Aorta (tissue), 5 donors: ENCODE measurements at regions not wholly inside any gene's neighbourhood (a gene's known extent, or its start where the extent isn't known, plus 50 kb on each side); places are given as distances from the start of the nearest gene placed in this dataset.
"Not testable (repeated sequence)": the region's sequence is repeated elsewhere in the genome, so short reads cannot be mapped to it uniquely, and the experiment has no call there.

Experiments used
- ATAC-seq: fragments of 200-7000 bp; cut with Tn5 transposase; one replicate; pipeline ENCODE4 v1.9.1; 2022; ENCODE audit warnings: moderate library complexity; ENCODE audit not compliant: low FRiP score
- DNase-seq, 2 donors: peaks; one replicate each; pipeline ENCODE4 v3.0.0-alpha.2; 2020
- H3K27ac ChIP-seq, 2 donors: one replicate each; pipeline ENCODE4 v1.5.1; 2013; ENCODE audit warnings: low read length in 2 of 2, mild to moderate bottlenecking in 2 of 2, moderate library complexity in 2 of 2, control low read depth in 1 of 2, inconsistent platforms in 1 of 2, low read depth in 1 of 2
- H3K27me3 ChIP-seq, 2 donors: one replicate each; pipeline ENCODE4 v1.6.1; 2013; ENCODE audit warnings: control low read depth in 1 of 2, low read length in 1 of 2, mild to moderate bottlenecking in 1 of 2, moderate library complexity in 1 of 2; ENCODE audit not compliant: insufficient read depth in 2 of 2, control insufficient read depth in 1 of 2
- H3K36me3 ChIP-seq, 2 donors: one replicate each; pipeline ENCODE4 v1.6.1; 2013; ENCODE audit warnings: control low read depth in 1 of 2, low read length in 1 of 2, mild to moderate bottlenecking in 1 of 2; ENCODE audit not compliant: insufficient read depth in 2 of 2, control insufficient read depth in 1 of 2
- H3K4me1 ChIP-seq, 2 donors: one replicate each; pipeline ENCODE4 v1.6.1; 2013; ENCODE audit warnings: low read length in 2 of 2, control low read depth in 1 of 2, mild to moderate bottlenecking in 1 of 2, moderate library complexity in 1 of 2; ENCODE audit not compliant: insufficient read depth in 2 of 2, control insufficient read depth in 1 of 2
- H3K4me3 ChIP-seq, 2 donors: one replicate each; pipeline ENCODE4 v1.5.1; 2013; ENCODE audit warnings: low read length in 2 of 2, control low read depth in 1 of 2, mild to moderate bottlenecking in 1 of 2
- H3K9me3 ChIP-seq: one replicate; pipeline ENCODE4 v1.6.1; 2013; ENCODE audit warnings: mild to moderate bottlenecking, low read length; ENCODE audit not compliant: control insufficient read depth
- WGBS, 2 donors: extraction: QIAGEN DNeasy Blood & Tissue Kit; methylation state at CpG; one replicate each; pipeline ENCODE4 v1.1.7; 2013; 5-methylcytosine and 5-hydroxymethylcytosine counted together
- intact Hi-C, 2 donors: fragments of 100-400 bp; cut with DNase I; formaldehyde crosslinking; loops; one replicate each; pipeline versions ENCODE4 v1.14.2 to v1.15.0; 2022
- donor health status: healthy with polysubstance abuse.
- donor health status: Bipolar disorder and iron deficiency.
- donor health status: DM: no; HTN: no; CAD: no.
- donor health status: DM: no; HTN: no; CAD: no.
- donor health status: DM: yes; HTN: yes; CAD: no.

DNA sequence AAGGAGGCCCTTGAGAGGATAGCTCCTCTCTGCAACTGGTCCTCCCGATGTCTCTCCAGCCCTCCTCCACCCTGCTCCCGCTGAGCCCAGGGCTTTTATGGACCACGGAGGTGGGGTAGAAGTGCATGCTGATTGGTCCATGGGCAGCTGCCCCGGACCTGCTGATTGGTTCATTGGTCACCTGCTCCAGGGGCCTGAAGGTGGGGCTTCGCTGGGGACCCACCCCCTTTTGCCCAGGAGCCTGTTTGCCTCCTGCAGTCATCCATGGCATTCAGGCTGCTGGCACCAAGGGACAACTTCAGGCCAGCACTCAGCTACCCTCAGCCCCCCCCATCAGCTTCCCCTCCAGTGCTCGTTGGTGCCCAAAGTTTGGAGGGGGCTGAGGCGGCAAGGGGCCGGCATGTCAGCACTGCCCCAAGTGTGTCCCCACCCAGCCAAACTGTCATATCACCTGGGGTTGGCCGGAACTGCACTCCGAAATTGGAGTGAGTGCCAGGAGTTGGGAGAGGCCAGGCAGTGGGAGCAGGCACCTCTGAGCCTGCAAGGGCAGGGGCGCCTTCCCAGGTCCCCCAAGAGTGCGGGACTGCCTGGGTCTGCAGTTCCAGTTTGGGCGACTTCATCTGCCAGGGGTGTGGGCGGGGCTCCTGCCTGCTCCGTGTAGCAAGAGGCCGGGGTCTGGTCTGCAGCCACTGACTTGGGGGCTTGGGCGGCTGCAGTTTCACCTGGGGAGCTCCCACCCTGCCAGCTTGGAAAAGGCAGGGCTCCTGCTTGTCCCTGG, 288.9 kb downstream of the RDH14 start:
- Histone ChIP-seq H3K36me3 (no peaks in the 10 kb centered on the region), H3K4me1 (no peaks in the 10 kb centered on the region), H3K27ac (no peak overlapping the region), H3K4me3 (no peak overlapping the region), H3K9me3 (no peaks in the 10 kb centered on the region), H3K27me3 (no peaks in the 10 kb centered on the region)
- no peak for DNase-seq
- 93 to 95% methylated on average over 17 of the region's 17 CpGs for WGBS, 2 donors
- peak; percentile 7 for ATAC-seq
- intact Hi-C loops, result no loop called here

DNA sequence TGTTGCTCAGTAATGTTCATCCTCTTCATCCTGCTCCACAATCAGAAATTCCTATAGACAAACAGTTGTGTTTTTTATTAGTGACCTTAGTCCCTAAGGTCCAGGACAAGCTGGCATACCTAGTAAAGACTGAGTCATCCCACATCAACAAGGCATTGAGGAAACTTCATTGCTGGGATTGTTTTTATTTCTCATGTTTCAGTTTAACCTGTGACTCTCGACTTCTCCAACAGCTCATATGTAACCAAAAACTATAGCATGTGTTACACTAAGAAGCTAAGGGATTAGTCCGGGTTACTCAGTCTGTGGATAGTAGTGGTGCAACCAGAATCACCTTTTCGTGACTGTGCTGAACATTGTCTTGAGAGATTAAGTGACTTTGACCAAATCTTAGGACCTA, 292.1 kb downstream of the RDH14 start:
- no peak overlapping the region for H3K27ac ChIP-seq
- peaks cover 0 to 2% of the 10 kb centered on the region in 2 donors for H3K4me1 ChIP-seq
- H3K36me3 ChIP-seq, result no peaks in the 10 kb centered on the region
- H3K9me3 ChIP-seq, result no peaks in the 10 kb centered on the region
- no peaks in the 10 kb centered on the region for H3K27me3 ChIP-seq
- WGBS, 2 donors, result 73 to 74% methylated on average over 3 of the region's 3 CpGs
- intact Hi-C loops, result no loop called here
- ATAC-seq, result no peak
- no peak for DNase-seq
- no peak overlapping the region for H3K4me3 ChIP-seq

DNA sequence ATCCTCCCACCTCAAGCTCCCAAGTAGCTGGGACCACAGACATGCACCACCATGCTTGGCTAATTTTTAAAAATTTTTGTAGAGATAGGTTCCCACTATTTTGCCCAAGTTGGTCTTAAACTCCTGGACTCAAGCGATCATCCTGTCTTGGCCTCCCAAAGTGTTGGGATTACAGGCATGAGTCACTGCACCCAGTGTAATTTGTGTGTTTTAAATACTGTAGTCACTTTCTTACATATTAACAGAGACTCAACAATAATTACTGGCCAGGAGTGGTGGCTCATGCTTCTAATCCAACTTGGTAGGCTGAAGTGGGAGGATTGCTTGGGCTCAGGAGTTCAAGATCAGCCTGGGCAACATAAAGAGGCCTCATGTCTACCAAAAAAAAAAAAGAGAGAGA, 293.0 kb downstream of the RDH14 start:
- intact Hi-C loops, result no loop called here
- H3K36me3 ChIP-seq, result no peaks in the 10 kb centered on the region
- no peak overlapping the region for H3K4me3 ChIP-seq
- H3K4me1 ChIP-seq, result peaks cover 0 to 2% of the 10 kb centered on the region in 2 donors
- H3K27me3 ChIP-seq, result no peaks in the 10 kb centered on the region
- DNase-seq (no peak), ATAC-seq (no peak)
- no peak overlapping the region for H3K27ac ChIP-seq
- 61 to 62% methylated on average over 1 of the region's 1 CpG for WGBS, 2 donors
- no peaks in the 10 kb centered on the region for H3K9me3 ChIP-seq

DNA sequence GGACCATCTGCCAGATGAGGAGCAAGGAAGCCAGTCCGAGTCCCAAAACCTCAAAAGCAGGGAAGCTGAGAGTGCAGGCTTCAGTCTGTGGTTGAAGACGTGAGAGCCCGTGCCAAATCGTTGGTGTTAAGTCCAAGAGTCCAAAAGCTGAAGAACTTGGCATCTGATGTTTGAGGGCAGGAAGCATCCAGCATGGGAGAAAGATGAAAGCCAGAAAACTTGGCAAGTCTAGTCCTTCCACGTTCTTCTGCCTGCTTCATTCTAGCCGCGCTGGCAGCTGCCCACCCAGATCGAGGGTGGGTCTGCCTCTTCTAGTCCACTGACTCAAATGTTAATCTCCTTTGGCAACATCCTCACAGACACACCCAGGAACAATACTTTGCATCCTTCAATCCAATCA, 293.8 kb downstream of the RDH14 start:
- H3K27ac ChIP-seq, H3K27me3 ChIP-seq, H3K4me1 ChIP-seq, intact Hi-C loops, H3K36me3 ChIP-seq, ATAC-seq, H3K9me3 ChIP-seq, H3K4me3 ChIP-seq: not testable (repeated sequence)
- peak in 1 of 2 donors; percentile 49 for DNase-seq
- 16 to 26% methylated on average over 8 of the region's 8 CpGs for WGBS, 2 donors

DNA sequence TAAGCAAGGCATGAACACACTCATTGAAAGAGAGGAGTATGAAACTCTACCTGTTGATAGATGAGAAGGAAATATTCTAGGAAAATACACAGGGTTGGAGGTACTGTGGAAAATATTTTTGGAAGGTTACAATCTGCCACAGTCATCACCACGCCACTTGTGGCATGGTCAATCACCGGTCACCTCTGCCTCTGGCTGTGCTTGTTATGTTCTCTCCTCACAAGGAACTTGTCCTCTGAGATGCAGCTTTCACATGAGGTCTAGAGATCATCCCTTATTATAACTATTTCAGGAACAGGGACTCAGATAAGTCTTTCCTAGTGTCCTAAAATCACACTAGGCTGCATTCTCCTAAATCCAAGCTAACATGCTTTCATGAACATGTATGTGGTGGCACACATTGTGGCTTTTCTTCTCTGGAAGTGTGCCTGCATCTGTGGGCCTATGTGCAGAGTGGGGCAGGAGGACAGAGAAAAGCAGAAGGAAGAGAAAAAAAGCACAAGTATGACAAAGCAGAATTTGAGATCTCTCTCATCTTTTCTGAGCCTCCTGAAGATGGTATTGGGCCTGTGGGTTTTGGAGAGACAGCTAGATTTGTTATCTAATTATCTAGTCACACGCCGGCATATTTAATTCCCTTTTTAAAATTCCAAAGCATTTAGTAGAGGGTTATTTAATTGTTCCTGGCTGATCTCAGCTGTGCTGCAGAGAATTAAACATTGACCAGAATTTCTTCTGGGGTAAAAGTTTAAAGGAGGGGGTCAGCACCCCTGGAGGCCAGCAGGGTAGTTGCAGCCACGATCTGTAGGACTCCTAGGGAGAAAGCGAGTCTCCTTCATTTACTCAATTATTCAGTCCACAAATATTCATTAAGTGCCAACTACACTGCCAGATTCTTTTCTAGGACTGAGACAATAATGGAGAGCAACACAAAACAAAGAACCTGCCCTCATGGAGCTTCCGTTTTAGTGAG, 294.6 kb downstream of the RDH14 start:
- H3K27me3 ChIP-seq, result no peaks in the 10 kb centered on the region
- no peaks in the 10 kb centered on the region for H3K9me3 ChIP-seq
- peak overlapping the region in 1 of 2 donors; percentile 63 for H3K27ac ChIP-seq
- no peak overlapping the region for H3K4me3 ChIP-seq
- H3K36me3 ChIP-seq, result no peaks in the 10 kb centered on the region
- DNase-seq (no peak), ATAC-seq (no peak)
- whole genome bisulfite sequencing, 2 donors, result 85 to 86% methylated on average over 7 of the region's 7 CpGs
- peaks cover 0 to 2% of the 10 kb centered on the region in 2 donors for H3K4me1 ChIP-seq
- intact Hi-C loops, result no loop called here

DNA sequence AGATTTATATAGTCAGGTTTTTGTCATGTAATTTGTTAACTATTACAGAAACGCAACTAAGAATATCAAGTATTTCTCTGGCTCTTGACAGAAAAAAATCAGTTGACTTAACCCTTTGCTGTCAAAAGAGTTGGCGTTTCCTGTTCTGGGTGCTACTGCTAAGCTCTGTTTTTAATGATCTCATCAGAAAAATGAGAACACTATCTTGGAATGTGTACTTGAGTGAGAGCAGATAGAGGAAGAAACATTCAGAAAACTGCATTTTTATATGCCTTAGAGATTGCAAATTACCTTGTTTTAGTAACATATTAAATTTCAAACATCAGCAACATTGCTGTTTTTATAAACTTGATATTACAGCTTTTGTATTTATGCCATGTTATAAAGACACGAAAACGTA, 297.9 kb downstream of the RDH14 start:
- no peaks in the 10 kb centered on the region for H3K27me3 ChIP-seq
- DNase-seq (no peak), ATAC-seq (no peak)
- H3K27ac ChIP-seq, result no peak overlapping the region
- peaks cover 0 to 2% of the 10 kb centered on the region in 2 donors for H3K4me1 ChIP-seq
- no peaks in the 10 kb centered on the region for H3K36me3 ChIP-seq
- no peaks in the 10 kb centered on the region for H3K9me3 ChIP-seq
- 32 to 34% methylated on average over 4 of the region's 4 CpGs for WGBS, 2 donors
- H3K4me3 ChIP-seq, result no peak overlapping the region
- intact Hi-C loops, result no loop called here

DNA sequence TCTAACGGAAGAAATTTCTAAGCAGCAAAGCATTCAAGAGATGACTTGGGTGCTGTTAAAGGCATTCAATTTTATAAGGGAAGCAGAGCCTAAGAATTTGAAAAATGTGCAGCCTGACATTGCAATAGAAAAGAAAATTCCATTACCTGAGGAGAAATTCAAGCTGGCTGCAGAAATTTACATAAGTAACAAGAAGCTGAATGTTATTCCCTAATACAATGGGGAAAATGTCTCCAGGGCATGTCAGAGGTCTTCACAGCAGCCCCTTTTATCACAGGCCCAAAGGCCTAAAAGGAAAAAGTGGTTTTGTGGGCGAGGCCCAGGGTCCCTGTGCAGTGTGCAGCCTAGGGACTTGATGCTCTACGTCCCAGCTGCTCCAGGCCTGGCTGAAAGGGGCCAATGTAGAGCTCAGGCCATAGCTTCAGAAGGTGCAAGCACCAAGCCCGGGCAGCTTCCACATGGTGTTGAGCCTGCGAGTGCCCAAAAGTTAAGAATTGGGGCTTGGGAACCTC, 306.7 kb downstream of the RDH14 start:
- no peak overlapping the region for H3K27ac ChIP-seq
- 95 to 97% methylated on average over 5 of the region's 5 CpGs for WGBS, 2 donors
- DNase-seq, result no peak
- no peak for ATAC-seq
- H3K4me3 ChIP-seq, result no peak overlapping the region
- intact Hi-C loops, result no loop called here
- H3K4me1 ChIP-seq, result no peaks in the 10 kb centered on the region
- no peaks in the 10 kb centered on the region for H3K27me3 ChIP-seq
- no peaks in the 10 kb centered on the region for H3K36me3 ChIP-seq
- H3K9me3 ChIP-seq, result no peaks in the 10 kb centered on the region

DNA sequence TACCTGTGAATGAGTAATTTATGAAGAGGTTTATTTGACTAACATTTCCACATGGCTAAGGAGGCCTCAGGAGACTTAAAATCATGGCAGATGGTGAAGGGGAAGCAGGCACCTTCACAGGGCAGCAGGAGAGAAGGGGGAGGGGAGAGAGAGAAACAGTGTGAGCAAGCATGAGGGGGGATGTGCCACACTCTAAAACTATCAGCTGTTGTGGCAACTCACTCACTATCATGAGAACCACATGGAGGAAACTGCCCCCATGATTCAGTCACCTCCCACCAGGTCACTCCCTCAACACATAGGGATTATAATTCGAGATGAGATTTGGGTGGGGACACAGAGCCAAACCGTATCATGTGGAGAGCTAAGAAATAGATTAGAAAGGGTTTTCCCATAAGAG, 309.0 kb downstream of the RDH14 start:
- H3K4me3 ChIP-seq, result no peak overlapping the region
- intact Hi-C loops, result no loop called here
- peaks cover 0 to 2% of the 10 kb centered on the region in 2 donors for H3K4me1 ChIP-seq
- no peak overlapping the region for H3K27ac ChIP-seq
- DNase-seq, result no peak
- no peak for ATAC-seq
- WGBS, 2 donors, result 83 to 86% methylated on average over 2 of the region's 2 CpGs
- H3K9me3 ChIP-seq, result no peaks in the 10 kb centered on the region
- no peaks in the 10 kb centered on the region for H3K36me3 ChIP-seq
- H3K27me3 ChIP-seq, result no peaks in the 10 kb centered on the region
